ENCODE measurements at regions not wholly inside any gene's neighbourhood (a gene's known extent, or its start where the extent isn't known, plus 50 kb on each side); places are given as distances from the start of the nearest gene placed in this dataset.
A peak's percentile ranks its signal among the peaks of the same experiment; 100 is the strongest.

- TF ChIP-seq, protein P1, sequence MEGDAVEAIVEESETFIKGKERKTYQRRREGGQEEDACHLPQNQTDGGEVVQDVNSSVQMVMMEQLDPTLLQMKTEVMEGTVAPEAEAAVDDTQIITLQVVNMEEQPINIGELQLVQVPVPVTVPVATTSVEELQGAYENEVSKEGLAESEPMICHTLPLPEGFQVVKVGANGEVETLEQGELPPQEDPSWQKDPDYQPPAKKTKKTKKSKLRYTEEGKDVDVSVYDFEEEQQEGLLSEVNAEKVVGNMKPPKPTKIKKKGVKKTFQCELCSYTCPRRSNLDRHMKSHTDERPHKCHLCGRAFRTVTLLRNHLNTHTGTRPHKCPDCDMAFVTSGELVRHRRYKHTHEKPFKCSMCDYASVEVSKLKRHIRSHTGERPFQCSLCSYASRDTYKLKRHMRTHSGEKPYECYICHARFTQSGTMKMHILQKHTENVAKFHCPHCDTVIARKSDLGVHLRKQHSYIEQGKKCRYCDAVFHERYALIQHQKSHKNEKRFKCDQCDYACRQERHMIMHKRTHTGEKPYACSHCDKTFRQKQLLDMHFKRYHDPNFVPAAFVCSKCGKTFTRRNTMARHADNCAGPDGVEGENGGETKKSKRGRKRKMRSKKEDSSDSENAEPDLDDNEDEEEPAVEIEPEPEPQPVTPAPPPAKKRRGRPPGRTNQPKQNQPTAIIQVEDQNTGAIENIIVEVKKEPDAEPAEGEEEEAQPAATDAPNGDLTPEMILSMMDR (conservative IDR thresholded peaks at IDR 0.05): peak; percentile 73
- no peak for TF ChIP-seq EZH2 (IDR thresholded peaks at IDR 0.05; ENCODE audit: low read depth)
These were observed 95.4 kb upstream of the DEFB112 start for GRCh38 chr6:50145125-50145524.

Measured in PC-9 (cell line).